ENCODE measurements at regions not wholly inside any gene's neighbourhood (a gene's known extent, or its start where the extent isn't known, plus 50 kb on each side); places are given as distances from the start of the nearest gene placed in this dataset.

GRCh38 chr3:15926871-15927270 lies 129.1 kb upstream of the ANKRD28 start:
- FAIRE-seq (no peak), DNase-seq (ENCODE audit: insufficient read length, low spot score) (no peak)
- no peak for TF ChIP-seq CTCF (IDR thresholded peaks at IDR 0.05; ENCODE audit: insufficient read depth, missing control alignments)

GRCh38 chr3:15927969-15928368 lies 130.2 kb upstream of the ANKRD28 start:
- TF ChIP-seq CTCF (IDR thresholded peaks at IDR 0.05; ENCODE audit: insufficient read depth, missing control alignments) = no peak
- no peak for DNase-seq (ENCODE audit: insufficient read length, low spot score)
- no peak for FAIRE-seq

GRCh38 chr3:15929944-15930571 lies 132.3 kb upstream of the ANKRD28 start:
- no peak for TF ChIP-seq CTCF (IDR thresholded peaks at IDR 0.05; ENCODE audit: insufficient read depth, missing control alignments)
- DNase-seq (ENCODE audit: insufficient read length, low spot score) (no peak), FAIRE-seq (no peak)

- FAIRE-seq (no peak), DNase-seq (ENCODE audit: insufficient read length, low spot score) (no peak)
- TF ChIP-seq CTCF (IDR thresholded peaks at IDR 0.05; ENCODE audit: insufficient read depth, missing control alignments) = no peak
These were observed 134.8 kb upstream of the ANKRD28 start for GRCh38 chr3:15932348-15933300.

GRCh38 chr3:15933439-15934139 lies 135.8 kb upstream of the ANKRD28 start:
- no peak for TF ChIP-seq CTCF (IDR thresholded peaks at IDR 0.05; ENCODE audit: insufficient read depth, missing control alignments)
- no peak for DNase-seq (ENCODE audit: insufficient read length, low spot score)
- FAIRE-seq = no peak

- no peak for DNase-seq (ENCODE audit: insufficient read length, low spot score)
- no peak for TF ChIP-seq CTCF (IDR thresholded peaks at IDR 0.05; ENCODE audit: insufficient read depth, missing control alignments)
- FAIRE-seq = no peak
These were observed 136.8 kb upstream of the ANKRD28 start for GRCh38 chr3:15934389-15935195.
